ENCODE measurements at regions not wholly inside any gene's neighbourhood (a gene's known extent, or its start where the extent isn't known, plus 50 kb on each side); places are given as distances from the start of the nearest gene placed in this dataset.

- Mint-ChIP-seq H3K9me3 (no peaks in the 10 kb centered on the region), H3K4me1 (no peaks in the 10 kb centered on the region), H3K36me3 (no peaks in the 10 kb centered on the region), H3K27me3 (ENCODE audit: low read depth in 3 of 3) (peaks cover 9 to 10% (median 10%) of the 10 kb centered on the region in 3 donors), H3K4me3 (no peak overlapping the region), H3K27ac (no peak overlapping the region)
- Histone ChIP-seq H3K9me3 (replicated peaks in 1 of 2; ENCODE audit: control insufficient read depth in 1 of 2, insufficient read depth in 1 of 2, low read length in 2 of 2) (no peaks in the 10 kb centered on the region), H3K4me1 (ENCODE audit: control insufficient read depth in 1 of 2, insufficient read depth in 2 of 2, low read length in 2 of 2) (no peaks in the 10 kb centered on the region), H2AFZ (ENCODE audit: insufficient read depth, low read depth, low read length, poor library complexity, severe bottlenecking) (no peak overlapping the region), H3K9ac (ENCODE audit: insufficient read depth, low read length, poor library complexity, severe bottlenecking) (no peak overlapping the region), H3K4me3 (replicated peaks in 1 of 3; ENCODE audit: low read depth in 2 of 3, low read length in 3 of 3) (no peak overlapping the region), H3K36me3 (replicated peaks in 1 of 2; ENCODE audit: control insufficient read depth in 1 of 2, insufficient read depth in 2 of 2, low read length in 2 of 2) (no peaks in the 10 kb centered on the region), H4K20me1 (ENCODE audit: insufficient read depth, low read length) (no peaks in the 10 kb centered on the region), H3K4me2 (replicated peaks; ENCODE audit: extremely low read depth, low read length, poor library complexity, severe bottlenecking) (no peak overlapping the region), H3K27me3 (ENCODE audit: control insufficient read depth in 2 of 2, insufficient read depth in 2 of 2, low read length in 2 of 2) (peaks cover 4% of the 10 kb centered on the region in 2 donors), H3K79me2 (ENCODE audit: insufficient read depth, low read length) (no peaks in the 10 kb centered on the region), H3K27ac (ENCODE audit: low read depth in 1 of 2, low read length in 2 of 2) (no peak overlapping the region)
- intact Hi-C loops (cut with micrococcal nuclease): no loop called here
- no peak for DNase-seq
- WGBS (ENCODE audit: insufficient coverage): no CpG with 5 or more reads among the region's 4 CpGs
- TF ChIP-seq, protein P1, sequence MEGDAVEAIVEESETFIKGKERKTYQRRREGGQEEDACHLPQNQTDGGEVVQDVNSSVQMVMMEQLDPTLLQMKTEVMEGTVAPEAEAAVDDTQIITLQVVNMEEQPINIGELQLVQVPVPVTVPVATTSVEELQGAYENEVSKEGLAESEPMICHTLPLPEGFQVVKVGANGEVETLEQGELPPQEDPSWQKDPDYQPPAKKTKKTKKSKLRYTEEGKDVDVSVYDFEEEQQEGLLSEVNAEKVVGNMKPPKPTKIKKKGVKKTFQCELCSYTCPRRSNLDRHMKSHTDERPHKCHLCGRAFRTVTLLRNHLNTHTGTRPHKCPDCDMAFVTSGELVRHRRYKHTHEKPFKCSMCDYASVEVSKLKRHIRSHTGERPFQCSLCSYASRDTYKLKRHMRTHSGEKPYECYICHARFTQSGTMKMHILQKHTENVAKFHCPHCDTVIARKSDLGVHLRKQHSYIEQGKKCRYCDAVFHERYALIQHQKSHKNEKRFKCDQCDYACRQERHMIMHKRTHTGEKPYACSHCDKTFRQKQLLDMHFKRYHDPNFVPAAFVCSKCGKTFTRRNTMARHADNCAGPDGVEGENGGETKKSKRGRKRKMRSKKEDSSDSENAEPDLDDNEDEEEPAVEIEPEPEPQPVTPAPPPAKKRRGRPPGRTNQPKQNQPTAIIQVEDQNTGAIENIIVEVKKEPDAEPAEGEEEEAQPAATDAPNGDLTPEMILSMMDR (IDR thresholded peaks at IDR 0.05): no peak
Measured at GRCh38 chr5:76022611-76023010, 60.6 kb upstream of the SV2C start.

DNA sequence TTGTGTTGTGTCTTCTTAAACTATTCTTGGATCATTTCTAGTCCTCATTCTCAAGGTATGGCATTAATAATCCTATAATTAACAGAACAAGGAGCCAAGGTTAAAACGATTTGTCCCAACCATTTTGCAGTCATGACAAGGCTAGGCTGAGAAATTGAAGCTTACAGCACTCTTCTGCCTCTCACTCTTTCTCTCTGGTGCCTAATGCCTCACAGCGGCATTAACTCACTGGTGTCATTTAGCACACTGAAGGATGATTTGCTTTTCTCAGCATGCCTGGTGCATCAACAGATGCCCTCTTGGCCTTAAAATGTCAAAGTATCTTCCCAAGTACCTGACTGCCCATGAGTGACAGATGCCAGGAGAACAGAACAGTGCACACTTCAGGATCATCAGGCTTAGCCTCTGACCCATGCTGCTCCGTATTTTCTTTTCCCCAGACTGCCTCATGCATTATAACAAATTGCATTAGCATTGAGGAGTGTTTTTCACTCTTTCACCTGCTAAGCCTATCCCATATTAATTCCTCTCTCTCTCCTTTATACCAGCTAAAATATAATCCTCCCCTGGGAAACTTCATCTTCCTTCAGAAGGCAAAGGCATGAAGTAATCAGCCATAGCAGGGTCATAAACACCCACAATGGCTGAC, 61.1 kb upstream of the SV2C start:
- Histone ChIP-seq H3K9me3 (replicated peaks in 1 of 2; ENCODE audit: control insufficient read depth in 1 of 2, insufficient read depth in 1 of 2, low read length in 2 of 2) (no peaks in the 10 kb centered on the region), H3K79me2 (ENCODE audit: insufficient read depth, low read length) (no peaks in the 10 kb centered on the region), H3K4me3 (replicated peaks in 1 of 3; ENCODE audit: low read depth in 2 of 3, low read length in 3 of 3) (no peak overlapping the region), H3K4me2 (replicated peaks; ENCODE audit: extremely low read depth, low read length, poor library complexity, severe bottlenecking) (no peak overlapping the region), H3K36me3 (replicated peaks in 1 of 2; ENCODE audit: control insufficient read depth in 1 of 2, insufficient read depth in 2 of 2, low read length in 2 of 2) (no peaks in the 10 kb centered on the region), H3K4me1 (ENCODE audit: control insufficient read depth in 1 of 2, insufficient read depth in 2 of 2, low read length in 2 of 2) (no peaks in the 10 kb centered on the region), H3K27me3 (ENCODE audit: control insufficient read depth in 2 of 2, insufficient read depth in 2 of 2, low read length in 2 of 2) (peaks cover 4% of the 10 kb centered on the region in 2 donors), H4K20me1 (ENCODE audit: insufficient read depth, low read length) (no peaks in the 10 kb centered on the region), H3K9ac (ENCODE audit: insufficient read depth, low read length, poor library complexity, severe bottlenecking) (no peak overlapping the region), H2AFZ (ENCODE audit: insufficient read depth, low read depth, low read length, poor library complexity, severe bottlenecking) (no peak overlapping the region), H3K27ac (ENCODE audit: low read depth in 1 of 2, low read length in 2 of 2) (no peak overlapping the region)
- WGBS (ENCODE audit: insufficient coverage): 80% methylated on average over 1 of the region's 3 CpGs
- intact Hi-C loops (cut with micrococcal nuclease): no loop called here
- Mint-ChIP-seq H3K27me3 (ENCODE audit: low read depth in 3 of 3) (peaks cover 7 to 10% (median 9%) of the 10 kb centered on the region in 3 donors), H3K9me3 (no peaks in the 10 kb centered on the region), H3K36me3 (no peaks in the 10 kb centered on the region), H3K4me1 (no peaks in the 10 kb centered on the region), H3K27ac (no peak overlapping the region), H3K4me3 (no peak overlapping the region)
- DNase-seq: no peak
- TF ChIP-seq, protein P1 (IDR thresholded peaks at IDR 0.05): no peak
